Kidney tubule cell (primary cell): ENCODE measurements at regions not wholly inside any gene's neighbourhood (a gene's known extent, or its start where the extent isn't known, plus 50 kb on each side); places are given as distances from the start of the nearest gene placed in this dataset.

Experiments used
- DNase-seq: peaks from one replicate; pipeline ENCODE4 v3.0.0-alpha.2; 2018; ENCODE audit warnings: low spot score

GRCh38 chr18:64253222-64253621 is 104.3 kb upstream of the LINC00305 start:
- DNase-seq, result no peak

GRCh38 chr18:64248836-64249235 is 99.9 kb upstream of the LINC00305 start:
- no peak for DNase-seq

GRCh38 chr18:64245126-64245861 is 96.4 kb upstream of the LINC00305 start:
- DNase-seq, result peak; percentile 33

GRCh38 chr18:64244571-64244970 is 95.7 kb upstream of the LINC00305 start:
- DNase-seq, result no peak

- DNase-seq, result no peak
Observed at GRCh38 chr18:64240316-64240715, 91.4 kb upstream of the LINC00305 start.

GRCh38 chr18:64238076-64238475 is 89.2 kb upstream of the LINC00305 start:
- no peak for DNase-seq

- no peak for DNase-seq
Observed at GRCh38 chr18:64234321-64234720, 85.4 kb upstream of the LINC00305 start.

GRCh38 chr18:64233851-64234250 is 85.0 kb upstream of the LINC00305 start:
- DNase-seq, result peak; percentile 54

GRCh38 chr18:64220941-64221340 is 72.1 kb upstream of the LINC00305 start:
- DNase-seq, result no peak

GRCh38 chr18:64219517-64219916 is 70.6 kb upstream of the LINC00305 start:
- DNase-seq, result no peak

- DNase-seq, result no peak
Observed at GRCh38 chr18:64210401-64210949, 61.6 kb upstream of the LINC00305 start.

GRCh38 chr18:64208516-64208915 is 59.6 kb upstream of the LINC00305 start:
- DNase-seq, result no peak

GRCh38 chr18:64207820-64208219 is 58.9 kb upstream of the LINC00305 start:
- DNase-seq, result no peak

- DNase-seq, result no peak
Observed at GRCh38 chr18:64203295-64203694, 54.4 kb upstream of the LINC00305 start.

- DNase-seq, result peak; percentile 21
Observed at GRCh38 chr18:64202863-64203262, 54.0 kb upstream of the LINC00305 start.

- DNase-seq, result no peak
Observed at GRCh38 chr18:64202210-64202836, 53.4 kb upstream of the LINC00305 start.

- DNase-seq, result no peak
Observed at GRCh38 chr18:64201781-64202180, 52.9 kb upstream of the LINC00305 start.

GRCh38 chr18:64199581-64199980 is 50.7 kb upstream of the LINC00305 start:
- no peak for DNase-seq
